GM19240 (cell line): ENCODE measurements at regions not wholly inside any gene's neighbourhood (a gene's known extent, or its start where the extent isn't known, plus 50 kb on each side); places are given as distances from the start of the nearest gene placed in this dataset.

Experiments
- DNase-seq: peaks from one replicate; pipeline ENCODE4 v3.0.0; 2011; ENCODE audit warnings: low spot score; ENCODE audit not compliant: insufficient read length

DNA sequence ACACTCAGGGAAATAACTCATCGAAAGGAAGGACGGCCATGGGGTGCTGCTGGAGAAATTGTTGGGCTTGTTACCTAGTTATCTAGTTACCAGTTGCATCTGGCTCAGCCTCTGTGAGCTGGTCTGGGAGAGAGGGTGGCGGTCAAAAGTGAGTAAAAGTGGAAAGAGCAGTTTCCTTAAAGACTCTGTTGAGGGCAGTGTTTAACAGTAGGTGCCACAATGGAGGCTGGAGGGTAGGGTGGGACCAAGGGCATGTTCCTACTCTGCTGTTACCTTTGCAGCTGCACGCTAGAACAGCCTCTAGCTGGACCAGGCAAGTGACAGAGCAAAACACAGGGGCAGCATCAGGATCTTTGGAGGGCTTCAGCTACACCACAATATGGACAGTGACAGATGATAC lies 228.8 kb upstream of the STARD13 start:
- no peak for DNase-seq

- DNase-seq: no peak
Observed at GRCh38 chr13:33515146-33515545, 229.6 kb upstream of the STARD13 start.

- no peak for DNase-seq
Observed at GRCh38 chr13:33518452-33518851, 232.9 kb upstream of the STARD13 start.

DNA sequence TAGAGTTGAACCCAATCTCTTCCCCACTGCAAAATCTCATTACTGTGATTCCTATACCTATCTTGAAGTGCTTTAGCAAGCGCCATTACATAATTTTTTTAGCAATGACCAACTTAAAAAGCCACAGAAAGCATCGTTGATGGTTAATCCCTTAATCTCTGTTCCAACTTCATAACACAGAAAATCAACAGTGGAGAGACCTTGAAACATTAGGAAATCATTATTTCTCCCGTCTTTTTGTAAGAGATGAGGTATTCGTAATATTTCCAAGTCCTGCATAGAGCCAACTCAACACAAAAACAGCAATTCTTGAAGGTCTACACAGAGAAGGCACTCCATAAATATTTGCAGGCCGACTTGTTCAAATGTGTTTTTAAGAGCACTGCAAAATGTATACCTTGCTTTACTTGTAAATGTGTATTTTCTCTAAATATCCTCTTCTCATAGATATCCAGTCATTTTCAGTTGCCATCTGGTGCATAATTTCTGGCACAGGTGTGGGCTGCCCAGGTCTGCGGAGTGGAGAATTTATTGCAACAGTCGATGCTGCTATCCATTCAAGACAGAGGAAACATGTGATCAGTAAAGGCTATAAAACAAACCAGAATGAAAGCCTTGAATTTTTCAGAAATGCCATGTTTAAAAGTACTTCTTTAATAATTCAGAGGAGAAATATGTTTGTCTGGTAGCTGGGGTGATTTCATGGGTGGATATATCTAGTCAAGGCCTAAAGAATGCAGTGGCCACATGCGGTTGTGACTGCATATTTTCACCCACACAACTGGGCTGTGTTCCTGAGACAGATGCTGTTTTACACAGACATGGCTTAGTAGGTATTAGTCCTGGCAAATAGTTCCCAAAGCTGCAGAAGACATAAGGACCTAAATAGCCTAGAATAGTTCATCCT lies 234.3 kb upstream of the STARD13 start:
- no peak for DNase-seq

DNA sequence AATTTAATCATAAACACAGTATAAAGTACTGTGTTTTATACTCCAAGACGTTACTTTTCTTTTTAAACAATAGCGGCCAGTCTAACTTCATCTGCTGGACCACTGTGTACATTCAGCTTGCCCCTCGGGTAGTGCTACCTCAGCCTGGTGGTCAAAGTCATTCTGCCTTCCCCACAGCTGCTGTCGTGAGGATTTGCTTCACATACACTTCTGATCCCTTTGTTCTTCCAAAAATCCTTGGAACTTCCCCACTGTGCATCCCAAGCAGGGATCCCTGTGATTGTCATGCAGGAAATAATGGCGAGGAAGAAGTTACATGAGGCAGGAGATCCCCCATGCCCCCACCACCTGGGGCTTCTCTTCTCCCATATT lies 234.9 kb upstream of the STARD13 start:
- no peak for DNase-seq

GRCh38 chr13:33524086-33524485 lies 238.5 kb upstream of the STARD13 start:
- no peak for DNase-seq

GRCh38 chr13:33525763-33526162 lies 240.2 kb upstream of the STARD13 start:
- DNase-seq: no peak

- no peak for DNase-seq
Observed at GRCh38 chr13:33526718-33527117, 241.2 kb upstream of the STARD13 start.

- no peak for DNase-seq
Observed at GRCh38 chr13:33528896-33529295, 243.3 kb upstream of the STARD13 start.

DNA sequence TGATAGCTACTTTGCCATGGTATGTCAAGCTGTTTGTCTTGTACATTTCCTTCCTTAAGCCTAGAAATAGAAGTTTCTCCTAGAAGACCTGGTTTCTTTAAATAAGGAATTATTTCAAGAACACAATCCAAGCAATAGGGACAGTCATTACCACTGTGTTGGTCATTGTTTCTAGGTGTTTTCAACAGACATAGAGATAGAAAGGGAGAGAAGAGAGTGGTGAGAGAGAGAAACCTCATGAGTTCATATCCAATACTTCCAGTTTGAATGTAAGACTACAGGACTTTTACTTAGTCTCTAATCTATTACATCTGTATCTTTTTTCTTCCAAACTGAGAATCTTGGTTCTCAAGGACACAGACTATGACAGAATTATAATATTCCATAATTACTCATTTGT lies 245.9 kb upstream of the STARD13 start:
- no peak for DNase-seq

- no peak for DNase-seq
Observed at GRCh38 chr13:33535061-33535460, 249.5 kb upstream of the STARD13 start.

- DNase-seq: no peak
Observed at GRCh38 chr13:33536601-33537000, 251.0 kb upstream of the STARD13 start.

DNA sequence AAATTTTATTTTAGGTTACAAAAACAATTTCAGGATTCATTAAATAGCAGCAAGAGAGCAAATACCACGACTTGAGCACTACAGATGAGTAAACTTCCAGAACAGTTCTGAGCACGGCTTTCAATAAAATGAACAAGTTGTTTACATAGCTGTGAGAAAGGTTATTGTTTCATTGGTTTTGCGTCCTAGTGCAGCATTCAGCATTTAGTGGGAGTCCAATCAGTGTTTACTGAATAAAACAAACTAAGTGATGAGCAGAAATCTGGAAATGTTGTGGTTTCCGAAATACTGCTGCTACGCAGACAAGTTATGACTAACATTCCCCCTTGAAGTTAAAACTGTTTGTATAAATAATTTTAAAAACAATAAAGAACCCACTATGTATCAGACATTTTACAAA lies 251.5 kb upstream of the STARD13 start:
- DNase-seq: no peak

DNA sequence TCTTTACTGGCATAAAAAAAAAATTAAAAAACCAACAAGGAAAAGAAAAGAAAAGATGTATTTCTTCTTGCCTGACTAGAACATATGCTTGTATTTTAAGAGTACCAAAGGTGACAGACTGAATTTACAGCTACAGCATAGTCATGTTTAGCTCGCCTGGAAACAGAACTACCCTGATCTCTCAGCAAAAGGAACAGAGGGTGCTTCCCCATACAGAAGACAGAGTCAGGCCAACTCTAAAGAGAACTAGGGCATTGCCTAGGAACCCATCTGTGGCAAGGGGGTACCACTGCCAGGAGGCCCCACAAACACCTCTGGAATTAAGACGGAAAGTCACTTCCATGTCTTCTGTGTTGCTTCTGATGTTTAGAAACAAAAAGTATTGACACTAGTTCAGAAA lies 252.1 kb upstream of the STARD13 start:
- no peak for DNase-seq

DNA sequence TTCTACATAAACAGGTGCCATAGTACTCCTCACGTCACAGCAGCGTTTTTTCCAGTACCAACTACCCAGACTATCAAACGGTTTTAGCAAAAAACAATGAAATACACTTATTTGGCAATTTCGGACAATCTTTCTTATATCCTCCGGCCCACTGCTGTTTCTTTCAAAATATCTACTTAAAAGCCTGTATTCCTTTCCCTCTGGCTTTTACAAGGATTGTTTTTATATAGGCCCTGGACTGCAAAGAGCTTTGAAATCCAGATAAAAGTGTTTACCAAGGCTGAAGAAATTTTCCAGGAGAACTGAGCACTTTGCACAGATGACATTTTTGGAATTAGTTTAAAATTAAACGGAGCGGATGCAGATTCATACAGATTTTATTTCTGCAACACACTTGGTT lies 255.9 kb upstream of the STARD13 start:
- no peak for DNase-seq

DNA sequence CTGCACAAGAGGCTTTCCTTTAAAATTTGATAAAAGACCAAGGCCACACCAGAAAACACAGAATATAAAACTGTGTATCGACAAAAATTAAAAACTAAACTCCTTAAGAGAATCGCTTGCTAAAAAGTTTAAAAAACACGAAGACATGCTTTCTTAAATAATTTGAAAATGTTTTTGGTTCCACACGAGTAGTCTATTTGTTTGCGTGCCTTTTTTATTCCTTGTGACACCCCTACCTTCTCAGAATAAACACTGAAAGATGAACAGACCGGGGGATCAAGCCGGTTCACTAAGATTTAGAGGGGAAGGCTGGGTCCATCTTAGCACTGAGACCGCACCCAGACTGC lies 256.4 kb upstream of the STARD13 start:
- DNase-seq: no peak

DNA sequence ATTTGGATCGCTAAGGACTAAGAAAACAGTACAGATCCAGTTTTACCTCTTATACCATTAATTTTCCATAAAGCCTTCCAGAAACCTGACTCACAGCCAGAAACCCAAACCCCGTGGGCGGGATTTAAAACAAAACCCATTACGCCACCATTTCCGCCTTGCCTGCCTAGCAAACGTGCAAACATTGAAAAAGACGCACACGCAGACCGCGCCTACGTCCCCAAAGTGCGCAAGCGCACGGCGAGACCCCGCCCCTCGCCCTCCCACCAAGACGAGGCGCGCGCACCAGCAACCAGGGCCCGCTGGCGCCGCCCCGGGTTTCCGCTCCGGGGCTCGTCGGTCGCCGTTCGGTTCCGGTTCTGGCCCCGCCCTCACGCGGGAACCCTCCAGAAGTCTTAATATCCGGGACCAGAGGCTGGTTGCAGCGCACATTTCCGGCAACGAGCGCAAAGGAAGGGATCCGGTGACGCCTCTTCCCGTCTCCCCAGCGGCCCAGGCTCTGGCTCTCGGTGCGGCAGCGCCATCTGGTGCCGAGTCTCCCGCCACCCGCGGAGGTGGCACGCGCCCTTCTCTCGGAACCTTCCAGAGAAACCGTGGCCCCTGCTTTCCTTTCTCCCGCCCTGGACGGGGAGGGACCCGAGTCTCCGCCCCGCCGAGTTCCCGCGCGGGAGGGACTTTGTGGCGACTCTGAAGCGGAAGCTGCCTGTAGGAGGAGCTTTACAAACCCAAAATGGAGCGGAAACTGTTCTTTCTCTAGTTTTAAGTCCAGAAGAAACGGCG lies 256.9 kb upstream of the STARD13 start:
- DNase-seq: peak; percentile 23

- DNase-seq: no peak
Observed at GRCh38 chr13:33543089-33543459, 257.5 kb upstream of the STARD13 start.

- no peak for DNase-seq
Observed at GRCh38 chr13:33543631-33544265, 258.2 kb upstream of the STARD13 start.

GRCh38 chr13:33544308-33544707 lies 258.8 kb upstream of the STARD13 start:
- DNase-seq: no peak

DNA sequence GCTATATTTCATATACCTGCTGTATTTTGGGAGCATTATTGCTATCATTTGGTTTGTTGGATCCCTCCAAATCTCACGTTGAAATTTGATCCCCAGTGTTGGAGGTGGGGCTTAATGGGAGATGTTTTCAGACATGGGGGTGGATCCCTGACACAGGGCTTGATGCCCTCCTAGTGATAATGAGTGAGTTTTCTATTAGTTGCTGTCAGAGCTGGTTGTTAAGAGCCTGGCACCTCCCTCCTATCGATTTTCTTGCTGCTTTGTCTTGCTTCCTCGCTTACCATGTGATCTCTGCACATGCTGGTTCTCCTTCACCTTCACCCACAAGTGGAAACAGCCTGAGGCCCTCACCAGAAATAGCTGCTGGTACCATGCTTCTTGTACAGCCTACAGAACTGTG lies 259.9 kb upstream of the STARD13 start:
- no peak for DNase-seq

DNA sequence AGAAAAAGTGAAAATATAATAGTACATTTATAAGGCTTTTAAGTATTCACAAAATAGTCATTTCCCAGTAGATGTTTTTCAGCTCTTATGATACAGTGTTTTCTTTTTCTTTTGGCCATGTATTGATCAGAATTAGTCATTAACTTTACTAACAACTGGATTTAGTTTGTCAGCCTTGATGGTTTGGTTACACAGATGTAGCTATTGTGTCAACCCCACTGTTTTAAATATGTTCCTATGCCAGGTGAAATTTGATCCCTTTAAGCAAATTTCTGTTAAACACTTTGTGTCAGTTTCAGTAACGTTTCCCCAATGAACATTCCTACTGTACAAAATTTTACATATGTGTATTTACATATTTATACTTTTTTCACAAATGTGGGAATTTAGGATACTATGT lies 261.5 kb upstream of the STARD13 start:
- DNase-seq: no peak
